COLO668 (cell line): ENCODE measurements at regions not wholly inside any gene's neighbourhood (a gene's known extent, or its start where the extent isn't known, plus 50 kb on each side); places are given as distances from the start of the nearest gene placed in this dataset.

Source experiments
- DNase-seq: peaks from one replicate; lab custom pipeline; 2025; ENCODE audit not compliant: unreplicated experiment; lab: John Stamatoyannopoulos, UW

DNA sequence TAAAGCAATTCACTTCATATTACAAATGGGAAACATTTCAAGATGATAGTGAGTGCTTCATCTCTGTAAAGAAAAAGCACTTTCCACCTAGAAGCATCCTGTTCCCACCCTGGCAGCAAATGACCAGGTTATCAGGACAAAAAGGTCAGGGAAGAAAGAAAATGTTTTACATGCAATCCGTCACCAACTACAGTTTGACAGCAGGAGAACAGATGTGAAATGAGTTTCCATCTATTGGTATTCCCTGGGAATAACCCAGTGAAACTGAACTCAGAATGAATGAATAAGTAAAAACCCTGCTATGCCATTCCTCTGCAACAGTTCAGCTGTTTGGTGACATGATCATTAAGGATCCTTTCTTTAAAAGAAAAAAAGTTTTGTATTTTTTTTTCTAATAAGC is 67.6 kb downstream of the HTR1A start:
- DNase-seq, result no peak

DNA sequence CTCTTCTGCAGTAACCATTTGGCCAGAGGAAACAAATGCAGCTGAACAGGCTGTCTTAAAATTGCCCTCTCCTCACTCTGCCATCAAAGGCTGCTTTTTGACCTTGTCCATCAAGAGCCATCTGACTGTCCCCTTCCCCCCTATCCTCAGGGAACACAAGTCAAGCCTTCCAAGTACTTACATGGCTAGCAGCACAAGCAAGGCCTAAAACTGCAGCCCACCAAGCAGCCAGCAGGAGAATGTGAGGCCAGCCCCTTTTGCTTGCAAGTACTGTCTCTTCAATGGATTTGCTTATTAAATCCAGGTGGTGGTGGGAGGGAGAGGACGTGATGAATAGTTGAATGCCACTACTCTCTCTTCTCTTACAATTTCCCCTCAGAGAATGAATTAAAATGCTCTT is 83.5 kb downstream of the HTR1A start:
- no peak for DNase-seq

DNA sequence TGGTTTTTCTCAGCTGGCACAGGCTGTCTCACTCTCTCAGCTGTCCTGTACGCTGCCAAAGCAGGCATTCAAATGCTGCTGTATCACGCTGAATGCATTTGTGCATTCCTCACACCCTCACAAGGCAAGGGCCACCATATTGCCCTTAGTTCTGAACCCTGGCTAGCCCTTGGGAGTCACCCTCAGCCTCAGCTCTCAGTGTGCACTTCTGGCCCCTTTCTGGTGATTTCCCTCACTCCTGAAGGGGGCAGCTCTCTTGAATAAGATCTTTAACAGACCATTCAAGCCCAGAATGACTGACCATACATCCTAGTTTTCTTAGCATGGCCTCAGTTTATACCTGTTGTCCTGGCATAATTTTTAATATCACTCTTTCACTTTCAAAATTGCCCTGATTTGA is 84.3 kb downstream of the HTR1A start:
- no peak for DNase-seq

GRCh38 chr5:63860379-63860778 is 101.9 kb downstream of the HTR1A start:
- no peak for DNase-seq

DNA sequence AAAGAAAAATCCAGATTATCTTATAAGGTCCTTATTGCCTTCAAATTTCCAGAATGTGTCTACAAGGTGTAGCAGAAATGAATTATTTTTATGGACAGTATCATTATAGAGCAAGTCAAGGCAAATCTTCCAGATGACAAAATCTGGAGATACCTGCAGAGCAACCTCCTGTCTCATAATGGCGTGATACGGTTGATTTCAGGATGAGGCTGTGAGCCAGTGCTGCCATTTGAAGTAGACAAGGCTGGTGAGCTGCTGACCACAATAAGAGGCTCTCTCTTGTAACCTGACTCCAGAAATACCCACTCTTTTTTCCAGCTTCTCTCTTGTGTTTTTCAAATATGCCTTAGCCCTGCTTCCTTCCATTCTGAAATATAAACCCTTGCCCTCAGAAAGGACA is 108.2 kb downstream of the HTR1A start:
- DNase-seq, result no peak

- DNase-seq, result no peak
Measured at GRCh38 chr5:63843190-63843589, 119.1 kb downstream of the HTR1A start.

- no peak for DNase-seq
Measured at GRCh38 chr5:63837437-63837836, 124.8 kb downstream of the HTR1A start.

DNA sequence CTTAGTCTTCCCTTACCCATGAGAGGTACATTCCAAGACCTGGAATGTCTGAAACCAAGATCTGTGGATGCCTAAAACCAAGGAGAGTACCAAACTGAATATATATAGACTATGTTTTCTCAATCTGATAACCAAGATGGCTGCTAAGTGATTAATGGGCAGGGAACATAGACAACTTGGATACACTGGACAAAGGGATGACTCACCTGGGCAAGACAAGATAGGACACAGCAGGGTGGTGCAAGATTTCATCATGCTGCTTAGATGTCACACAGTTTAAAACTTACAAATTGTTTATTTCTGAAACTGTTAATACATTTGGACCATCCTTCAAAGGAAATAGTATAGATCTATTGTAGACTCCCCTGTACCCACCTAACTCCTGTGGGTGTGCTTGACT is 130.9 kb downstream of the HTR1A start:
- no peak for DNase-seq

- no peak for DNase-seq
Measured at GRCh38 chr5:63825984-63826383, 136.3 kb downstream of the HTR1A start.

- no peak for DNase-seq
Measured at GRCh38 chr5:63823583-63823982, 138.7 kb downstream of the HTR1A start.

DNA sequence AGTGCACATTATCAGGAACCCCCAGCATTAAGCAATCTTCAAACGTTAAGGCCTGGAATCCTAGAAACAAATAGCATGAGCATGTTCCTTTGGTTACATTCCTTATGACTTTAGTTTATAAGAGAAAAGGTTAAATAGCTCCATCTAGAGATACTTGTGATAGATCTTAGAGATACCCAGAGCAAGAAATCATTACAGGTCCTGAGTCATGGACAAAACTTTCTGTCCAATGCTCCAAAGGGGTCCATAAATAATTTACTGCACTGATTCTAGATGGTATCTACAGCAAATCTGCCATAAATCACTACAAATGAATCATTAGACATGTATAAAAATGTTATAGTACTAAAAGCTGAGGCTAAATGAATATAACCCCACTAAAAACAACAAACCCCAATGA is 139.6 kb downstream of the HTR1A start:
- no peak for DNase-seq

GRCh38 chr5:63820577-63820976 is 141.7 kb downstream of the HTR1A start:
- DNase-seq, result no peak

GRCh38 chr5:63812693-63813092 is 149.6 kb downstream of the HTR1A start:
- DNase-seq, result no peak

DNA sequence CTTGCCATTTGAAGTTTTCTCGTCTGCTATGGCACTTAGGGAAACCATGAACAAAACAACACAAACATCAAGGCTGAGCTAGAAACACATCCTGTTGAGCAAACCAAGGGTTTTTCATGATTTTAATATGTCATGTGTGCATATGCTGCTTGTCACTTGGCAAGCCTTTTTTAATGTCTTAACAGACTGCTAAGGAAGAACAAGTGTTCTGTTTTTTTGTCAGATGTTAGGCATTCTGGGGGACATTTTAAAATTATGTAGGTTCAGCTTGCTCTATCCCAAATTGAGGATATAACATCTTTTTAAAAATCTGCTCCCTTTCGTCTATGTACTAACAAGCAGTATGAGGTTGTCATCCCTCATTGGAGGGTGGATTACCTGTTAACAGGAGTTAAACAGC is 150.3 kb downstream of the HTR1A start:
- DNase-seq, result no peak

- no peak for DNase-seq
Measured at GRCh38 chr5:63811286-63811685, 151.0 kb downstream of the HTR1A start.

GRCh38 chr5:63805151-63805550 is 157.1 kb downstream of the HTR1A start:
- no peak for DNase-seq

DNA sequence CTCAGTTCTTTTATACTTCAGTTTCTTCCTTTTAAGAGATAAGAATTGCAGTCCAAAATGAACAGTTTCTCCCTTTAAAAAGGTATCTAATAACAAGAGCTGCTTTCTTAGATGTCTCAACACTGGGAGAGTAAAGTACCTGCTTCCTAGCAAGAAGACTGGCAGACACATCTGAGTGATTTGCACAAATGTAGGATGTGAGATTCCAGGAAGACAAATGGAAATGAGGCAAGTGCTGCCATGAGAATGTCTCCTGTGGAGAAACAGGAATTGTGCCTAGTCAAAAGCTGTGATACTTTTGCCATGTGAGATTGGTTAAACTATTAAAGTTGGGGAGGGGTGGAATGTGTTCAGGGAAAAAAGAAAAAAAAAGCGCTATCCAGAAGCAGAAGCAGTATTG is 159.1 kb downstream of the HTR1A start:
- DNase-seq, result no peak

- DNase-seq, result no peak
Measured at GRCh38 chr5:63794979-63795378, 167.3 kb downstream of the HTR1A start.

GRCh38 chr5:63794296-63794695 is 167.9 kb downstream of the HTR1A start:
- DNase-seq, result no peak

DNA sequence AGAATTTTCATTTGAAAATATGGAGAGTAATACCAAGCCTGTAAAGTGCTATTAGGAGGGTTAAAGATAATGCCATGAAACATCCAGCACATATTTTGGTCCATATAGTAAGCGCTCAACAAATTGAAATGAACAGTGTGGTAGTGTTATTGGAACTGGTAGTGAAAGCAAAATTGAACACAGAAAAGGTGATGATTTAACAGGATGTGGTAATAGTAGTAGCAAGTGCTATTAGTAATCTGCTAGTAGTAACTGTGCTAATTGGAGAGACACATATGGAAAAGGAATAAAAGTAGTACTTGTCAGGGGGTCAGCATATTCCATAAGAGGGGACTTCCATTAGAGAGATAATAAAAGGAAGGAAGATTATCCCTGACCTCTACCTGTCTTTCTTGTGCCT is 187.3 kb downstream of the HTR1A start:
- DNase-seq, result no peak

- no peak for DNase-seq
Measured at GRCh38 chr5:63768221-63768620, 194.0 kb downstream of the HTR1A start.

DNA sequence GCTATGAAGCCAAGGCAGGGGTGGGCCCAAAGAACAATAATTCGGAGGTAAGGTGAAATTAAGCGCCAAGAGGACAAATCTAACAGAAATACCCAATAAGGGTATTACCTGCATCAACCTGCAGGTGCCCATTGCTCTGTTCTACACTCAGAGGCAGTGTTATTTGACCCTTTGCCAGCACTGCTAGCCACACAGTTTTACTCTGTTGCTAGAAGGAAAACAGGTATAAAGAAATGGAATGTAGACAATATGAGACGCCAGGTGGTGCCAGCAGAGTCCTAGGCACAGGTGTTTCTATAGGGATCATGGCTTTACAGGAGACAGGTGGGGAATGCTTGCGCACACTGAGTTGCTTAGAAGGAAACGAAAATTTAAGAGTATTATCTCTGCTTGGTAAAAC is 201.3 kb downstream of the HTR1A start:
- no peak for DNase-seq

GRCh38 chr5:63743096-63743798 is 219.0 kb downstream of the HTR1A start:
- DNase-seq, result no peak
